ENCODE measurements at regions not wholly inside any gene's neighbourhood (a gene's known extent, or its start where the extent isn't known, plus 50 kb on each side); places are given as distances from the start of the nearest gene placed in this dataset.
"Not testable (repeated sequence)": the region's sequence is repeated elsewhere in the genome, so short reads cannot be mapped to it uniquely, and the experiment has no call there.

- TF ChIP-seq CTCF (IDR thresholded peaks at IDR 0.05; ENCODE audit: insufficient read depth, missing control alignments) = no peak
- no peak for FAIRE-seq
- DNase-seq (ENCODE audit: insufficient read length, low spot score) = no peak
Observed at GRCh38 chr17:34475296-34475695, 104.1 kb upstream of the TMEM132E start.

- no peak for TF ChIP-seq CTCF (IDR thresholded peaks at IDR 0.05; ENCODE audit: insufficient read depth, missing control alignments)
- DNase-seq (ENCODE audit: insufficient read length, low spot score) (no peak), FAIRE-seq (no peak)
Observed at GRCh38 chr17:34474706-34475105, 104.7 kb upstream of the TMEM132E start.

- FAIRE-seq (no peak), DNase-seq (ENCODE audit: insufficient read length, low spot score) (no peak)
- TF ChIP-seq CTCF (IDR thresholded peaks at IDR 0.05; ENCODE audit: insufficient read depth, missing control alignments) = no peak
Observed at GRCh38 chr17:34472363-34472762, 107.0 kb upstream of the TMEM132E start.

- not testable (repeated sequence) for FAIRE-seq; DNase-seq (ENCODE audit: insufficient read length, low spot score)
Observed at GRCh38 chr17:34471278-34471677, 108.1 kb upstream of the TMEM132E start.

- FAIRE-seq (no peak), DNase-seq (ENCODE audit: insufficient read length, low spot score) (no peak)
- no peak for TF ChIP-seq CTCF (IDR thresholded peaks at IDR 0.05; ENCODE audit: insufficient read depth, missing control alignments)
Observed at GRCh38 chr17:34465789-34466188, 102.8 kb upstream of the CCL1 start.

GRCh38 chr17:34464812-34465211, 101.8 kb upstream of the CCL1 start:
- TF ChIP-seq CTCF (IDR thresholded peaks at IDR 0.05; ENCODE audit: insufficient read depth, missing control alignments) = no peak
- no peak for FAIRE-seq
- DNase-seq (ENCODE audit: insufficient read length, low spot score) = no peak

- no peak for TF ChIP-seq CTCF (IDR thresholded peaks at IDR 0.05; ENCODE audit: insufficient read depth, missing control alignments)
- no peak for FAIRE-seq
Observed at GRCh38 chr17:34458266-34458665, 95.2 kb upstream of the CCL1 start.

GRCh38 chr17:34456121-34456520, 93.1 kb upstream of the CCL1 start:
- FAIRE-seq (no peak), DNase-seq (ENCODE audit: insufficient read length, low spot score) (no peak)
- no peak for TF ChIP-seq CTCF (IDR thresholded peaks at IDR 0.05; ENCODE audit: insufficient read depth, missing control alignments)

More at GRCh38 chr17:34458266-34458665, 95.2 kb upstream of the CCL1 start:
- DNase-seq (ENCODE audit: insufficient read length, low spot score) = no peak

All from D721Med (cell line).